ENCODE measurements at regions not wholly inside any gene's neighbourhood (a gene's known extent, or its start where the extent isn't known, plus 50 kb on each side); places are given as distances from the start of the nearest gene placed in this dataset.

DNA sequence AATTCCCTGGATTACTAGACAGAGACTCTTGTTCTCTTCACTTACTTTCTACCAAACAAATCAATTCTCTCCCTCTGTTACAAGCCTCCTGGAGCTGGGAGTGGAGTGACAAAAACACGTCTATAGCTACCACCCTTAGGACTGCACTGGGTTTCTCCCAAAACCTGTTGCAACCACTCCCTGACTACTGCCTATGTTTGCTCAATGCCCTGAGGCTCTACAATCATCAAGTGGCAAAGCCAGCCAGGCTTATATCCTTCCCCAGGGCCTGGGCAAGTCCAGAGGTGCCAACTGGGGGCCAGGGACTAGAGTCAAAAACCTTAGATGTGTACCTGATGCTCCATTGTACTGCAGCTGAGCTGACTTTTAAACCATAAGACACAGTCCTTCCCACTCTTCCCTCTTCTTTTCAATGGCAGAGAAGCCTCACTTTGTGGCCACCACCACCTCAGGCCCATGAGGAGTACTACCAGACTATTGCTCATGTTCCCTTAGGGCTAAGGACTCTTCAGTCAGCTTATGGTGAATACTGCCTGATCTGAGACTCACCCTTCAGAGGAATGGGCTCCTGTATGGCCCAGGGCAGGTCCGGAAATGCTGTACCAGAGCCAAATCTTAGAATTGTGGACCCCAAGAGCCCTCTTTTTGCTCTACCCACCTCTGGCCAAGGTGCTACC is 125.4 kb upstream of the PLCL2 start:
- no peaks in the 10 kb centered on the region for H3K36me3 ChIP-seq (replicated peaks in 1 of 2; ENCODE audit: control extremely low read depth in 1 of 2, control insufficient read depth in 1 of 2, extremely low read depth in 1 of 2, insufficient read depth in 2 of 2, low read length in 1 of 2)
- WGBS (ENCODE audit: insufficient coverage) = 100% methylated on average over 2 of the region's 2 CpGs
- Mint-ChIP-seq H3K4me3 (no peak overlapping the region), H3K27me3 (no peaks in the 10 kb centered on the region), H3K27ac (no peak overlapping the region), H3K4me1 (no peaks in the 10 kb centered on the region), H3K9me3 (ENCODE audit: insufficient read depth) (no peaks in the 10 kb centered on the region)
- ChIA-PET POLR2A (no interaction called here), CTCF (no interaction called here)
- ATAC-seq (ENCODE audit: low read depth) (no peak), DNase-seq (no peak)
- no peaks in the 10 kb centered on the region for H3K79me2 ChIP-seq (ENCODE audit: control insufficient read depth, insufficient read depth, low read length)
- H4K20me1 ChIP-seq (ENCODE audit: control insufficient read depth, insufficient read depth, low read length, poor library complexity, severe bottlenecking) = no peaks in the 10 kb centered on the region
- no peak overlapping the region for H2AFZ ChIP-seq (ENCODE audit: insufficient read depth, low read depth, low read length, poor library complexity, severe bottlenecking)
- no peaks in the 10 kb centered on the region for H3K27me3 ChIP-seq (replicated peaks in 1 of 4; ENCODE audit: control extremely low read depth in 1 of 4, control insufficient read depth in 3 of 4, insufficient read depth in 4 of 4, low read length in 3 of 4)
- no peak overlapping the region for H3K4me2 ChIP-seq (replicated peaks; ENCODE audit: low read depth, low read length, poor library complexity, severe bottlenecking)
- H3K27ac ChIP-seq (ENCODE audit: low read length in 2 of 2) = no peak overlapping the region
- H3K9me3 ChIP-seq (ENCODE audit: control extremely low read depth in 1 of 3, control insufficient read depth in 2 of 3, insufficient read depth in 1 of 3, low read length in 2 of 3) = no peaks in the 10 kb centered on the region
- no peak for TF ChIP-seq EZH2 (IDR thresholded peaks at IDR 0.05; ENCODE audit: borderline replicate concordance, insufficient read depth, low read depth, low read length, poor library complexity, severe bottlenecking)
- TF ChIP-seq, protein P1, sequence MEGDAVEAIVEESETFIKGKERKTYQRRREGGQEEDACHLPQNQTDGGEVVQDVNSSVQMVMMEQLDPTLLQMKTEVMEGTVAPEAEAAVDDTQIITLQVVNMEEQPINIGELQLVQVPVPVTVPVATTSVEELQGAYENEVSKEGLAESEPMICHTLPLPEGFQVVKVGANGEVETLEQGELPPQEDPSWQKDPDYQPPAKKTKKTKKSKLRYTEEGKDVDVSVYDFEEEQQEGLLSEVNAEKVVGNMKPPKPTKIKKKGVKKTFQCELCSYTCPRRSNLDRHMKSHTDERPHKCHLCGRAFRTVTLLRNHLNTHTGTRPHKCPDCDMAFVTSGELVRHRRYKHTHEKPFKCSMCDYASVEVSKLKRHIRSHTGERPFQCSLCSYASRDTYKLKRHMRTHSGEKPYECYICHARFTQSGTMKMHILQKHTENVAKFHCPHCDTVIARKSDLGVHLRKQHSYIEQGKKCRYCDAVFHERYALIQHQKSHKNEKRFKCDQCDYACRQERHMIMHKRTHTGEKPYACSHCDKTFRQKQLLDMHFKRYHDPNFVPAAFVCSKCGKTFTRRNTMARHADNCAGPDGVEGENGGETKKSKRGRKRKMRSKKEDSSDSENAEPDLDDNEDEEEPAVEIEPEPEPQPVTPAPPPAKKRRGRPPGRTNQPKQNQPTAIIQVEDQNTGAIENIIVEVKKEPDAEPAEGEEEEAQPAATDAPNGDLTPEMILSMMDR (IDR thresholded peaks at IDR 0.05) = no peak
- no peak overlapping the region for H3K4me3 ChIP-seq (ENCODE audit: control extremely low read depth in 1 of 5, extremely low read depth in 1 of 5, insufficient read depth in 1 of 5, low read depth in 2 of 5, low read length in 4 of 5)
- H3K9ac ChIP-seq (ENCODE audit: low read length) = no peak overlapping the region
- H3K4me1 ChIP-seq (ENCODE audit: control insufficient read depth in 2 of 2, insufficient read depth in 2 of 2, low read length in 2 of 2) = no peaks in the 10 kb centered on the region
- intact Hi-C loops (cut with micrococcal nuclease) = no loop called here

DNA sequence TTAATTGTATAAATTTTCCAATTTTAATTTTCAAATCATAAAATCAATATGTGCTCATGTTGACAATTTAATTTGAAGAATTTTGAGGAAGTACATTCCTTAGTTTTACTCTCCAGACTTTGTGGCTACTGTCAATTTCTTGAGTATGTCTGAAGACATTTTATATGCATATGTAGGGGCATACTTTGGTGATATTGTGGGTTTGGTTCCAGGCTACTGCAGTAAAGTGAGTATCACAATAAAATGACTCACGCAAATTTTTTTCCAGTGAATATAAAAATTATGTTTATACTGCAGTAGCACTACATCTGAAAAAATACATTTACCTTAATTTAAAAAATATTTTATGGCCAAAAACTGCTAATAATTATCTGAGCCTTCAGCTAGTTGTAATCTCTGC is 123.2 kb upstream of the PLCL2 start:
- no peak overlapping the region for H3K27ac Mint-ChIP-seq
- H3K9me3 ChIP-seq (ENCODE audit: control extremely low read depth in 1 of 3, control insufficient read depth in 2 of 3, insufficient read depth in 1 of 3, low read length in 2 of 3) = no peaks in the 10 kb centered on the region
- DNase-seq = no peak
- no peaks in the 10 kb centered on the region for H3K4me1 ChIP-seq (ENCODE audit: control insufficient read depth in 2 of 2, insufficient read depth in 2 of 2, low read length in 2 of 2)
- H3K36me3 ChIP-seq (replicated peaks in 1 of 2; ENCODE audit: control extremely low read depth in 1 of 2, control insufficient read depth in 1 of 2, extremely low read depth in 1 of 2, insufficient read depth in 2 of 2, low read length in 1 of 2) = no peaks in the 10 kb centered on the region
- H4K20me1 ChIP-seq (ENCODE audit: control insufficient read depth, insufficient read depth, low read length, poor library complexity, severe bottlenecking) = no peaks in the 10 kb centered on the region
- no peak overlapping the region for H3K4me3 ChIP-seq (ENCODE audit: control extremely low read depth in 1 of 5, extremely low read depth in 1 of 5, insufficient read depth in 1 of 5, low read depth in 2 of 5, low read length in 4 of 5)
- H3K9me3 Mint-ChIP-seq (ENCODE audit: insufficient read depth) = no peaks in the 10 kb centered on the region
- no peak for ATAC-seq (ENCODE audit: low read depth)
- H3K79me2 ChIP-seq (ENCODE audit: control insufficient read depth, insufficient read depth, low read length) = no peaks in the 10 kb centered on the region
- WGBS (ENCODE audit: insufficient coverage) = no CpG with 5 or more reads among the region's 1 CpG
- no peaks in the 10 kb centered on the region for H3K27me3 ChIP-seq (replicated peaks in 1 of 4; ENCODE audit: control extremely low read depth in 1 of 4, control insufficient read depth in 3 of 4, insufficient read depth in 4 of 4, low read length in 3 of 4)
- H3K4me3 Mint-ChIP-seq = no peak overlapping the region
- H3K27me3 Mint-ChIP-seq = no peaks in the 10 kb centered on the region
- no peak overlapping the region for H3K27ac ChIP-seq (ENCODE audit: low read length in 2 of 2)
- ChIA-PET POLR2A (no interaction called here), CTCF (no interaction called here)
- no peak overlapping the region for H3K9ac ChIP-seq (ENCODE audit: low read length)
- intact Hi-C loops (cut with micrococcal nuclease) = no loop called here
- H3K4me2 ChIP-seq (replicated peaks; ENCODE audit: low read depth, low read length, poor library complexity, severe bottlenecking) = no peak overlapping the region
- H3K4me1 Mint-ChIP-seq = peaks cover 3% of the 10 kb centered on the region
- H2AFZ ChIP-seq (ENCODE audit: insufficient read depth, low read depth, low read length, poor library complexity, severe bottlenecking) = no peak overlapping the region
- TF ChIP-seq EZH2 (IDR thresholded peaks at IDR 0.05; ENCODE audit: borderline replicate concordance, insufficient read depth, low read depth, low read length, poor library complexity, severe bottlenecking) = no peak
- TF ChIP-seq, protein P1 (IDR thresholded peaks at IDR 0.05) = no peak
